Posterior cingulate gyrus (tissue), 11 donors: ENCODE measurements at regions not wholly inside any gene's neighbourhood (a gene's known extent, or its start where the extent isn't known, plus 50 kb on each side); places are given as distances from the start of the nearest gene placed in this dataset.
"Not testable (repeated sequence)": the region's sequence is repeated elsewhere in the genome, so short reads cannot be mapped to it uniquely, and the experiment has no call there.

Source experiments
- DNase-seq, 10 donors: peaks; one replicate each; pipeline versions ENCODE4 v3.0.0 to v3.0.0-alpha.2; 2020 to 2021; ENCODE audit warnings: mixed read lengths in 3 of 10
- intact Hi-C: fragments of 100-400 bp; cut with DNase I; formaldehyde crosslinking; loops from one replicate; pipeline ENCODE4 v1.15.1; 2023

GRCh38 chr1:190665045-190665444 is 187.4 kb upstream of the BRINP3 start:
- intact Hi-C loops, result no loop called here
- no peak for DNase-seq

DNA sequence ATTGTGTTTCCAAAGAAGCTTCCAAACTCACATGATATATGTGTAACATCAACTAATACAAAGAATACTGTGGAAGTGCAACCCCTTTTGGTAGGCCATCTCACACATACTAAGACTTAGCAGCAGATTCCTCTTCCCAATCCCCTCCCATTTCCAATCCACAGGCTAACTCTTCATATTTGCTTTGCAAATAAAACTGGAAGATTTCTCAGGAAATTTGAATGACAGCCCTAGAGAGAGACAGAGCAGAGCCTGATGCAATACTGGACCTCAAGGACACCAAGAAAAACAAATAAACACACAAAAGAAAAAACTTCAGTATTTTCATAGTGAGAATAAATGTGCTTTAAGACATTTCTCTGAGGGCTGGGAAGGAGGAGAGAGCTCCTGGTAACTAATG is 190.2 kb upstream of the BRINP3 start:
- DNase-seq, result no peak
- intact Hi-C loops, result no loop called here

GRCh38 chr1:190679044-190679443 is 201.4 kb upstream of the BRINP3 start:
- DNase-seq, result peak in 1 of 10 donors; percentile 72
- intact Hi-C loops, result no loop called here

DNA sequence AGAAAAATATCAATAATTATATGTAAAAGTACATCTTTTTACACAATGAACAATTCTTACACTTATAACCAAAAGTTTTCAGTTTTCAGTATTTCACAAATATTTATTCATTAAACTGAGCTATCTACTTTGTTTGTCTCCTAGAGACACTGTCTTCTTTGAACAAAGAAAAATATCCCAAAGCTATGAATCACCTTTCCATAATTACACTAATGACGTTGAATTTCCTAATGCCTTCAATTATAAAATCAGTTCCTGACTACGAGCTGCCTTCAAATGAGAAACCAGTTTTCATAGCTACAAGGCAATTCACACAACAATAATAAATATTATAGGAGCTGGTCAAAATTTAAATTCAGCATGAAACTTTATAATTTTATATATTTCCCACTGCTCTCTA is 201.8 kb upstream of the BRINP3 start:
- DNase-seq, result no peak
- intact Hi-C loops, result no loop called here

DNA sequence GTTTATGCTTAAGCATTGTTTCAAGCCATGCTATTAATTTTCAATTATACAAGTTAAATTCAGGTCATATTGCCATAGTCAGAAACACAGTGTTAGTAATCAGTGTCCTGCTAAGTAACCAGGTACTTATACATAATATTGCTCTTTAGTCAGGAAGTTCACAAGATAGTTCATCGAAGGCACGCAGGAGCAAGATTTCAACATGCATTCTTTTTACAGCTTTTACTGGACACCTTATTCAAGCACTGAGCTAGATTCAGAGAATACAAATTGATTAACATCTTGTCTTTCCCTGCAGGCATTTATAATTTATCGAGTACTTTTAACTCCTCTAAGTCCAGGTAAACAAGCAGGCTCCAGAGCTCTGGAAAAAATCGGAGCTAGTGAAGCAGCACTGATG is 202.3 kb upstream of the BRINP3 start:
- DNase-seq, result no peak
- intact Hi-C loops, result no loop called here

- intact Hi-C loops, result no loop called here
- DNase-seq, result no peak
These were observed 208.0 kb upstream of the BRINP3 start for GRCh38 chr1:190685676-190686075.

- intact Hi-C loops, result no loop called here
- no peak for DNase-seq
These were observed 210.4 kb upstream of the BRINP3 start for GRCh38 chr1:190688096-190688495.

GRCh38 chr1:190698488-190698887 is 220.8 kb upstream of the BRINP3 start:
- DNase-seq, intact Hi-C loops: not testable (repeated sequence)

DNA sequence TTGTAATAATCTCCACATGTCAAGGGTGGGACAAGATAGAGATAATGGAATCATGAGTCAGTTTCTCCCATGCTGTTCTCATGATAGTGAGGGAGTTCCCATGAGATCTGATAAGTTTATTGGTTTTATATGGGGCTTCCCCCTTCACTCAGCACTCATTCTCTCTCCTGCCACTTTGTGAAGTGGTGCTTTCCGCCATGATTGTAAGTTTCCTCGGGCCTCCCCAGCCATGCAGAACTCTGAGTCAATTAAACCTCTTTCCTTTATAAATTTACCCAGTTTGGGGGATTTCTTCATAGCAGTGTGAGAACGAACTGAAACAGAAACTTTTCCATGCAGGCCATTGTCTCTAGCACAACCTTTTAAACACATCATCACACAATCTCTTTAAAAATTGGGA is 221.5 kb upstream of the BRINP3 start:
- DNase-seq, result no peak
- intact Hi-C loops, result no loop called here

DNA sequence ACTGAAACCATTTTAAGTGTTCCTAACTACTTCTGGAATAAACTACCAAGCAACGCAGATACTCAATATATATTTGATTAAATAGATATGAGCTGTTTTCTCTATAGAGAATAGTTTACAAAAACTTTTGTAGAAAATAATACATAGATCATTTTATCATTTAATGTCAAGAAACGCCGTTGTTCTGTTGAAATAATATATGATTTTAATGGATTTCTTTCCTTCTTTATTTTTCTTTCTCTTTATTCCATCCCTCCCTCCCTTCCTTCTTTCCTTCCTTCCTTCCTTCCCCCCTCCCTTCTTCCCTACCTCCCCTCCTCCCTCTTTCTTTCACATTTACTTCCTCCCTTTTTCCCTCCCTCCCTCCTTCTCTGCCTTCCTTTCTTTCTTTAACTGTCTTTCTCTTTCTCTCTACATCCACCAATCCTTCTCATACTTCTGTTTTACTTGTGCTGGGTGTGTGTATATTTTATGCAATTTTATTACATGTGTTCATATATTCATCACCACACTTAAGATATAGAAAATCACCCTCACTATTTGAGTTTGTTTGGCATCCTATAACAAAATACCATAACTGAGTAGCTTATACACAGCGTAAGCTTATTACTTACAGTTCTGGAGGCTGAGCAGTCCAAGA is 230.9 kb upstream of the BRINP3 start:
- intact Hi-C loops, result no loop called here
- DNase-seq, result no peak

DNA sequence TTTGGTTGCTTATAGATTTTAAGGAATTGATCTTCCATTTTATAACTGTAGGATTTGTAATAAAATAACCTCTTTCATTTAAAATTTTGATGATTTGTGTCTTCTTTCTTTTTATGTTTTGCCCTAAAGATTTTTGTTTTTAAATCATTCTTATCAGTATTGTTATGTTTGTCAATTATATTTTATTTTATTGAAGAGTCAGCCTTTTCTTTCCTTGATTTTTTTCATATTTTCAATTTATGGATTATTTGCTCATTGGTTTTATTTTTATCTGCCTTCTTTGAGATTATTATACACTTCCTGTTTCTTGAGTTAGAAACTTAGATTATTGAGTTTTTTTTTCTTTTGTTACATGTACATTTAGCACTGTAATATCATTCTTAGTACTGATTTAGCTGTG is 233.4 kb upstream of the BRINP3 start:
- intact Hi-C loops, result no loop called here

GRCh38 chr1:190717055-190717454 is 239.4 kb upstream of the BRINP3 start:
- intact Hi-C loops, result no loop called here
- no peak for DNase-seq

More for the DNA sequence above, 233.4 kb upstream of the BRINP3 start:
- no peak for DNase-seq

GRCh38 chr1:190736971-190737590 is 259.4 kb upstream of the BRINP3 start:
- intact Hi-C loops, result no loop called here
- DNase-seq, result no peak

DNA sequence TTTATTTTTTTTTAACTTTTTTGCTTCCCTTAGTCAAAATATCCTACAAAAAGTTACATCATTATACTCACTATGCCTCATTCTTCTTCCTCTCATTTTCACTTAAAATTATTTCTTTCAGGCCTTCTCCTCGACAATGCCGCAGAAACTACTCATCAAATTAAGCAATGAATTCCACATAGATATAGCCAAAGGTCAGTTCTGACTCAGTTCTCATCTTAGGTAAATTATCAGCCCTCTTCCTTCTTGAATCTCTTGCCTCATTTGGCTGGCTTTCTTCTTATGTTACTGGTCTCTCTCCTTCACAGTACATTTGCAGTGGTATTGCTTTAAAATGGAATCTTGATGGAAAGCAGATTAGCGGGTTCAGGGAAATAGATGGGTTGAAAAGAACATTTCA is 260.7 kb upstream of the BRINP3 start:
- no peak for DNase-seq
- intact Hi-C loops, result no loop called here

GRCh38 chr1:190739926-190740325 is 262.3 kb upstream of the BRINP3 start:
- intact Hi-C loops, result no loop called here
- no peak for DNase-seq

GRCh38 chr1:190747704-190748103 is 270.0 kb upstream of the BRINP3 start:
- DNase-seq, result no peak
- intact Hi-C loops, result no loop called here

DNA sequence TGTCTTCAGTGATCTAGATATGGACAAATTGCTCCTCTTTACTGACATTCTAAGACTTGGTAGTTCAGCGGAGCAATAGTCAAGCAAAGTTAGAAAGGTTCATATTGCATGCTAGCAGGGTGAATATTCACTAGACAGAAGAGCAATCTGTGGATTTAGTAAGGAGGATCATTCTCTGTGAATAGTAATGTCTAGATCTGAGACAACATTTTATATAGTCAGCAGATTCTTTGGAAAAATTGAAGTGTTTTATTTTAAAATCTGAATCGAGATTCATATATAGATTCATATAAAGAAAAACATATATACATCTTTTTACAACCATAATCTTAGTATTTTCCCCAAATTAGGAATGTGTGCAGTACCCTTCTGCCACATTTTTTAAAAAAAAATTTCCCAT is 274.5 kb upstream of the BRINP3 start:
- intact Hi-C loops, result no loop called here
- no peak for DNase-seq

- no peak for DNase-seq
- intact Hi-C loops, result no loop called here
These were observed 277.0 kb upstream of the BRINP3 start for GRCh38 chr1:190754666-190755065.

DNA sequence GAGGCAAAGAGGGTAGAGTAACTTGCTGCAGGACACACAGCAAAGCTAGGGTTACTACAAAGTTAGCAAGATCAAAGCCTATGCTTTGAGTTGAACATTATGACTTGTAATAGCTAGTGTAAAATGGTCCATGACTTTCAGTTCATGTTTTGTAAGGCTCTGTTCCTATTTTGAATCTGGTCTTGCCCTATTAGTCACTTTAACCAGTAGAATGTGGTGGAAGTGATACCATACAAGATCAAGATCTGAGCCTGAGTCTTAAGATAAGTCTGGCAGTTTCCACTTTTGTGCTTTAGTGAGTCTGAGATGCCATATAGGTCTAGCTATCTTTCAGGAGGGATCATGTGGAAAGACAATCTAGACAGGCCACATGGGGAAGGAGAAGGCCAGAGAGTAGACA is 282.1 kb upstream of the BRINP3 start:
- intact Hi-C loops, result no loop called here
- no peak for DNase-seq

GRCh38 chr1:190762325-190762724 is 284.7 kb upstream of the BRINP3 start:
- intact Hi-C loops, result no loop called here
- DNase-seq, result no peak

- intact Hi-C loops, result no loop called here
- DNase-seq, result no peak
These were observed 315.2 kb upstream of the BRINP3 start for GRCh38 chr1:190792873-190793272.

- intact Hi-C loops, result no loop called here
- no peak for DNase-seq
These were observed 330.0 kb upstream of the BRINP3 start for GRCh38 chr1:190807629-190808028.

DNA sequence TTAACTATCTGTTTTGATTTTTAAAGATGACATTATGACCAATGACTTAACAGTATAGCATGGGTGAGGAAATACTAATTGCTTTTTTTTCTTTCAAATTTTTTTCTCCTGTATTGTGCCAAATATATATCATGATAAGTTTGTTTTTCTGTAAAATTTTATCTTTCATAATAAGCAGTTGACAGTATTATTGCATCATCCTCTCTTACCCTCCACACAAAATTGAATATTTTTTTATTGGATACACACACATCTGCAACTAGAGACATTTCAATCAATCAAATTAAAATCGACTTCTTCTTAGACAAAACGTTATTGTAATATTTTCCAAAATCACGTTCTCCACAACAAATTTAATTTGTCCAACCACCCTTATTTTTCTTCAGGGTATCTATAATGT is 330.4 kb upstream of the BRINP3 start:
- no peak for DNase-seq
- intact Hi-C loops, result no loop called here
